Medulla oblongata (tissue), 1 donor: ENCODE measurements at regions not wholly inside any gene's neighbourhood (a gene's known extent, or its start where the extent isn't known, plus 50 kb on each side); places are given as distances from the start of the nearest gene placed in this dataset.

Source experiments
- DNase-seq: peaks from one replicate; pipeline ENCODE4 v3.0.0-alpha.2; 2015; ENCODE audit errors: extremely low spot score

DNA sequence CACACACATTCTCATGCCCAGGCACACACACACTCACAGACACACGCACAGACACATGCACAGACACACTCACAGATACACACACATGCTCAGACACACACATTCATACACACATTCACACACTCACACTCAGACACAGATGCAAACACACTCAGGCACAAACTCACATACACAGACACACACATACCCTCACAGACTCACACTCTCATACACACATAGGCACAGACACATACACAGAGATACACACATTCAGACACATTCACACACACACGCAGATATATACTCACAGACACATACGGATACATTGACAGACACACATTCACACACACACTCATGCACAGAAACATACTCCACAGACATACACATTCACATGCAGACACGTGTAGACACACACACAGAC is 89.6 kb downstream of the RBFOX3 start:
- DNase-seq, result no peak

DNA sequence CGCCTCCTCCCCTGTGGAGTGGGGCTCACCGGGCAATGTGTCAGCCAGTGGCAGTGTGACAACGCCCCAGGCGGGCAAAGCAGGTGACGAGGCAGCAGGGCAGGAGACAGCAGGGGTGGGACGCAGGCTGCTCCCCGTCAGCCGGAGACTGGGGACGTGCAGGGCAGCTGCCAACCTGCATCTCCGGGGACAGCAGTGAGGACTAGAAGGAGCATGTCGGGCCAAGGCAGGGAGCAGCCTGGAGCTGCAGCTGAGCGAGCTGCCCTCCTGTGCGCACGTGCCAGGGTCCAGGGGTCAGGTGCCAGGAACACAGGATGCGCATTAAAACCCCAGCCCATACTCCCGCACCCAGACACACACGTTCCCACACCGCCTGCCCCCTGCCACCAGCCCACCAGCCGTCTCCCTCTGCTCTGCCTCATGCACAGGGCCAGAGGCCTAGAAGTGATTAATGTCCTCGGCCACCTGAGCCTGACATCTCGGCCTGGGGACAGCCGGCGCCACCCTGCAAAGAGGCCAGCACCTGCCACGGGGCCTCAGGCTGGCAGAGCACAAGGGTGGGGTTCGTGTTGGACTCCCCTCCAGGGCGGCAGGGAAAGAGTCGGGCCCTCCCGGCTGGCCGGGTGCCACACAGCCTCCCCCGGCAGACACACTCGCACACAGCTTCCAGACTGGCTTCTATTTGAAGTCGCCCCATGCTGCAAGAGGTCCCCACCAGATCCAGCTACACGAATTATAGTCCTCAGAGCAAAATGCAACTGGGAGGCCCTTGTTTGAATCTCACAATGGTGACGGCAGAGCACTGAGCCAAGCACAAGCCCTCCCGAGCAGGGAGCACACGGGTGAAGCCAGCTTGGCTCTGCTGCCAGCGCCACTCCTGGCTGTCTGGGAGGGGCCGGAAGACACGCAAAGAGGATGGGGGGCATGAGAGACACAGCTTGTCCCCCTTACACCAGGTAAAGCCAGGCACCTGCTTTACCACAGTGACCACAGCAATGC is 90.4 kb downstream of the RBFOX3 start:
- DNase-seq, result no peak

DNA sequence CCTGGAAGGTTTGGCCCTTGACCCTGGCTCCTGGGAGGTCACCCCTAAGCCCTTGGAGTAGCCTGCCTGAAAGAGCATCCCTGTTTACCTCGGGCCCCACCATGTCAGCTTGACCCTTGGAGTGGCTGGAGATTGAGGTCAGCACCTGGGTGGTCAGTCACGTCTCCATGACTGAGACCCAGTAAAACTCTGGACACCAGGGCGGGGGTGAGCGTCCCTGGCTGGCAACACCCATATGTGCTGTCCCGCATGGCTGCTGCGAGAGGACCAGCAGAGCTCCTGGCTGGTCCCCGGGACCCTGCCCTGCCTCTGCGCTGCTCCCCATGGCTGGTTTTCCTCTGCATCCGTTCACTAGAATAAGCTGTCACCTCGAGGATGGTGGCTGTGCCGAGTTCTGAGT is 91.2 kb downstream of the RBFOX3 start:
- DNase-seq, result no peak

DNA sequence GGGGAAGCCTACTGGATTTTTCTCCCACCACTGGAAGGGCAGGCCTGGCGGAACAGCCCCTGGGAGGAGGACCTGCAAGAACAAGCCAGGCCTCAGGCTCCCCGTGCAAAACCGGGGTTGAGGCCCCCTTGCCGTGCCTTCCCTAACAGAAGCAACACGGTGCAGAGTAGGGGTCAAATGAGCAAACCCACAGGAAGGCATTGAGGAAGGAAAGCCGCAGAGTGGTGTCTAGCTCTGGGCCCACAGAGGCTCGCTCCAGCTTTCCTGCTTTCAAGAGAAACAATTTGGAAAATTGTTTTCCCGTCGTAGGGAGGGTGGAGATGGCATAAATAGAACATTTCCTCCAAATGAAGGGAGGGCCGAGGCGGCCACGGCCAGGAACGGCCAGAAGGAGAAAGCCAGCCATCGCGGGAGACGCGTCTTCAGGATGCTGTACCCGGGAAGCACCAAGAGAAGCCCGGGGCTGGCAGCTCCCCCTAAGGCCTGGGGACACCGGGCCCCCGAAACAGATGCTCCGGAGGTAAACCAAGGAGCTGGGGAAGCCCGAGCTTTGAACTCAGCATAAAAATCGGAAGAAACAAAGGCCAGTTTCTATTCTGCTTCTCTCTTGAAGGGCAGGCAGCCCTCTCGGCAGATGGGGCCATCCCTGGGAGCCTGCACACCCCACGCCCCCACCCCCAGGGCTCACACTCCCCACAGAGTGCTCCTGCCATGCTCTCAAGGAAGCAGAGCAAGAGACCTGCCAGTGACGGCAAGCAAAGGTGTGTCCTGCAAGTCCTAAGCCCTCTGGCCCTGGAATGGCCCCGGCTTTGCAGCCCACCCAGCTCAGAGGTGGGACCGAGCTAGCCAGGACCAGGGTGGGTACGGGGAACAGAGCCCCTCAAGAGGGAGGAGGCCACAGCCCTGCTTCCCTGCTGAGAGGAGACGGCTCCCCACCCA is 92.0 kb downstream of the RBFOX3 start:
- DNase-seq, result no peak

DNA sequence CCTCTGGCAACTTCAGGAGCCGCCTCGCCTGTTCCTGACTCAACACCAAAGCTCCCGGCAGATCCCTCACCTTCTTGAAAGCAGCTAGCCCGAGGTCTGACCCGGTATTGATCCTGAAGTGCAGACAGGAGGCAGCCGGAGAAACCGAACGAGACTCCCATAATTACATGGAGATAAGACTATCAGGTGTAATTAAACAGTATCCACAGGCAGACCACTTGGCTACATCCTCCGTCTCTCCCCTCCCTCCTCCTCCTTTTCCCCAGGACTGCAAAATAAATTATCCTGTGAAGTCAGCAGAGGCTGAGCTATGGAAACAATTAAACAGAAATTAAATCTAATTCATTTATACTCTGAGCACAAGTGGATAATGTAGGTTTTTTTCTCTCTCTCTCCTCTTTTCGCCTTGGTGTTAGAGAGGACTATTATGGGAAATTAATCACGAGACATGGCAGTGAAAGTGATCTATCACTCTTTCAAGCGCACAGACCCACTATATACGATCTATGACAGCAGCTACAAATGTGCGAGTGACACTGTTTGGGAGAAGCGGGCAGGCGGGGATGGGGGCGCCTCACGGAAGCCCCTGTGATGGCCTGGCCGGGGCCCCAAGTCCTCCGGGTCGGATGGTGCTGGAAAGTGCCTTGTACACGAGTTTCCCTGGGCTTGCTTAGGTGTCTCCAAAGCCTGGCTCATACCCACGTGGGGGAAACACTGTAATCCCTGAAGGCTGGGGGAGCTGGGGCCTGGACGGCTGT is 92.8 kb downstream of the RBFOX3 start:
- DNase-seq, result no peak

DNA sequence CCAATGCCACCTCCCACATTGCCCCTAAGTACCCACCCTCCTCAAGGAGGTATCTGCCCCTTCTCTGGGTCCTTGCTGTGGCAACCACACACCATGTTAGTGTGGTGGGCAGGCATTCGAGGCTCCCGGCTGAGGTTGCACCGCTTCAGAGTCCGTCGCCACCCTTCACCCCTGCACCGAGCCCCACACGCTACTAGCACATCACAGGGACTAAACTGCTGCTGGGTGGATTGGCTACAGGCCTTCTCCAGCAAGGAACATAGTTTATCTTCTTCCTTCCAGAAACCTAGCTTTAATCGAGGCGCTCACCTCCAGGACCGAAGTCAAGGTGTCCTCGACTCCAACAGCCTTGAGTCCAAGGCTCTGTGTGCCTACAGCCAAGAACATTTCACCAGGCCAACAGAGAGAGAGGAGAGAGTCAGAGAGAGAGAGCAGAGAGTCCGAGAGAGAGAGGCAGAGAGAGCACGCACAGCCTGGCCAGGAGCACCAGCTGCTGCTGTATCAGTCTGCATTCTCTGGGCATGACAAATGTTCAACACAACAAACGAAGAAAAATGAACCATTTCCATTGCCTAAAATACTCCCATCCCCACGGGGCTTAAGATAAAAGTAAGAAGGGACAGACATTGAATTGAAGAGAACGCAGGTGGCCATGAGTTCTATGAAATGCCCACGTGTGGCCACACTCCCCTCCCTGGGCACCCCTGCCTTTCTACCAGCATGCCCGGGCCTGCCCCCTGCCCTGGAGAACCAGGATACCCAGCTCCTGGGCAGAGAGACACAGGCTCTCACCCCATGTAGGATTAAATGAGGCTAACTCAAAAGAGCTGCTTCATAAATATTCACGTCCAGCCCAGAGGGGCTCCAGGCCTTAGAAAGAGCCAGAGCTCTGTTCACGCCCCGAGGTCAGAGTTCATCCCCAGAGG is 94.9 kb downstream of the RBFOX3 start:
- DNase-seq, result no peak

DNA sequence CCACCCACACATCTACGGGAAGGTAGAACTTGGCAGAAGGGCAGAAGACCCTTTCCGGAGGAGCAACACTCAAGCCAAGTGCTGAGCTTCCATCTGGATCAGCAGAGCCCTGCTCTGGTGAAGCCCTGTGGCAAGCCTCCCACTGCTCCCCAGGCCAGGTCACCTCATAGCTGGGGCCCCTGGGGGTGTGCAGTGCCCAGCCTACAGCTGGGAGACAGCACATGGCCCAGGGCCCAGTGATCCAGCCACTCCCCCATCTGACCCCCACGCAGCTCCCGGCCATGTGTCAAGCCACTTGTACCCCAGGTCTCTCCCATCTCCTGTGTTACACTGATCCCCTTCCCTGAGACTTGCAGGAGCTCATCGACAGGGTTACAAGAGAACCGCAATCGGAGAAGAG is 95.7 kb downstream of the RBFOX3 start:
- DNase-seq, result no peak

DNA sequence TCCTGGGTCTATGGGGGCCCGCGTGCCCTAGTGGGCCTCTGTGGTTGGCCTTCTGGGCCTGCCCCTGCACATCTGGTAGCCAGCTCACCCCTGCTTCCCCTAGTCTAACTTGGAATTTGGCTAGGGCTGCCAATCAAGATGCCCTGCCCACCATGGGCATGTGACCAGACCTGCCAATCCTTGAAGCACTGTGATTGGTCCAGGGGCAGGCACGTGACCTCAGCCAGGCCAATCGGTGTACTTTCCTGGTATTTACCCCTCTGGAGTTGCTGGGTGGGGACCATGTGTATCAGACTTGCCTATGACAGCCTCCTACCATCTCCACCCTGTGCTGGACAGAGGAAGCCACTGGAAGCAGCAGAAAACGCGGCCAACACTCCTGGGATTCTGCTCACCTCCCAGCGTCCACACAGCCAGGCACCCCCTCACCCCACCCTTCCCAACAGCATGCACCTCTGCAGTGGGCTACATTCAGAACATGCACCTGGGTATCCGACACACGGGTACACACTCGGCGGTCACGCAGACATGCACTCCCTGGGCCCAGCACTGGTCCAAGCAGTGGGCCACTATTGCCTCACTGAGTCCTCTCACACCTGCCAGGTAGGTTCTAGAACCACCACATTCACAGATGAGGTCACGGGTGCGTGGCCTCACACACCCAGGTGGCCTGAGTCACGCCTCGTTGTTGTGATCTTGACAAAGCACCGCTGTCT is 96.9 kb downstream of the RBFOX3 start:
- no peak for DNase-seq

DNA sequence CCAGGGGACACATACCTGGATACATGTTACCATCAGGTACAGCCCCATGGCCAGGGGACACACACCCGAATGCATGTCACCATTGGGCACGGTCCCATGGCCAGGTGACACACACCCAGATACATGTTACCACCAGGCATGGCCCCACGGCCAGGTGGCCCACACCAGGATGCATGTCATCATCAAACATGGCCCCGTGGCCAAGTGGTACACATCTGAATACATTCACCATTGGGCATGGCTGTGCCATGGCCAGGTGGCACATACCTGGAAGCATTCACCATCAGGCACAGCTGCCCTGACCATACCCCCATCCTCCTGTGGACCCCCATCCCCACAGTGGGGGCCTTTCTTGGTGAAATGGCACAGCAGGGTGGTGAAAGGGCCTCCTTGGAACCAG is 97.6 kb downstream of the RBFOX3 start:
- no peak for DNase-seq

DNA sequence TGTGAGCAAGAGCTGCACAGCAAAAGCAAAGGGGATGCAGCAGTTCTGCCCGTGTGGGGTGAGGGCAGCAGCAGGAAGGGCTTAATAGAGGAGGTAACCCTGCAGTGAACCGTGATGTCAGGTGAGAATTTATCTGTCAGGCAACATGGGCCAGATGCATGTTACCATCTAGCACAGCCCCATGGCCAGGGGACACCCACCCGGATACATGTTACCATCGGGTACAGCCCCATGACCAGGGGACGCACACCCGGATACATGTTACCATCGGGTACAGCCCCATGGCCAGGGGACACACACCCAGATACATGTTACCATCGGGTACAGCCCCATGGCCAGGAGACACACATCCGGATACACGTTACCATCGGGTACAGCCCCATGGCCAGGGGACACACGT is 99.4 kb downstream of the RBFOX3 start:
- DNase-seq, result no peak

DNA sequence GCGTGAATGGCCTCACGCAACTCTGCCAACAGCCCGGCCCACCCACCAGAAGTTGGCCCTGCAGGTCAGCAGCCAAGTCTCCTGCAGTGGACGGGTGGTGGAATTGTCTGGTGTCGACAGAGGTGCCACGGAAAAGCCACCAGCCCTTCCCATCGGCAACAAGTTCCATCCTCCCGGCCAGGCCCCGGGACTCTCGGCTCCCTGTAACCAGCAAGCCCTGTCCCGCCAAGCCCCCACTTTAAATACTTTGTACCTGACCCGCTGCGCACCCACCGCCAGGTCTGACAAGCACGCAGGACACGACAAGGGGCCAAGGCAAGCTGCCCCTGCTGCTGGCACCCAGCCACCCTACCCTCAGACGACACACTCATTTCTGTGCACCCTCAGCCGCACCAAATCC is 100.8 kb downstream of the RBFOX3 start:
- DNase-seq, result no peak

DNA sequence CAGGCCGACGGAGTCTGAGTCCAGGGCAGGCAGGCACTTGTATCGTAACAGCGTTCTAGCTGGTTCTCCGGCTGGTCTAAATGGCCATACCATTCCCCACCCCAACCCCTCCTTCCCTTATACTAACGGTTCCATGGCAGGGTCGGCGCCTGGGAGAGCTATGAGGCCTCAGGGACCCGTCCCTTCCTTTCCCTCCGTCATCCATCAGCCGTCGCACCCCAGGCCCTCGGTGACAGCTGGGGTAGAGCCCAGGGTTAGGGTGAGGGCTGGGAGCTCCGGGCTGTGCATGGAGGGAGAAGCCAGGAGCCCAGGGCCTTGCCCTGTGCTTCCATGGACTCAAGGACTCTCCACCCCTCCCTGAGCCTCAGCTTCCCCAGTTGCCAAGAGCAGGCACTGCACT is 101.4 kb downstream of the RBFOX3 start:
- no peak for DNase-seq

DNA sequence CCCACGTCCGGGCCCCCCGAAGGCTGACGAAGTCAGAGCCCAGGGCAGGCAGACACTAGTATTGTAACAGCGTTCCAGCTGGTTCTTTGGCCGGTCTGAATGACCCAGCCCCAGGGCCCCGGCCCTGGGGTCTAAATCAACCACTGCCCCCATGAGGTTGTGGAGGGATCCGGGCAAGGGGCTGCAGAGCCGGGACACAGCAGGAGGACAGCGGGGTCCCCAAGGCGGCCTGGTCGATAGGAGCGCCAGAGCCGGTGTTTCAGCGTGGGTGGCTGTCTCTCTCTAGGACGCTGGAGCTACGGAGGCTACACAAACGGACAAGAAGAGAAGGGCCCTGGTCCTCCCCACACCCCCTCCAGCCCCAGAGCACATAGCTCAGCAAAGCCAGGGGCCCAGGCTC is 101.8 kb downstream of the RBFOX3 start:
- DNase-seq, result no peak

DNA sequence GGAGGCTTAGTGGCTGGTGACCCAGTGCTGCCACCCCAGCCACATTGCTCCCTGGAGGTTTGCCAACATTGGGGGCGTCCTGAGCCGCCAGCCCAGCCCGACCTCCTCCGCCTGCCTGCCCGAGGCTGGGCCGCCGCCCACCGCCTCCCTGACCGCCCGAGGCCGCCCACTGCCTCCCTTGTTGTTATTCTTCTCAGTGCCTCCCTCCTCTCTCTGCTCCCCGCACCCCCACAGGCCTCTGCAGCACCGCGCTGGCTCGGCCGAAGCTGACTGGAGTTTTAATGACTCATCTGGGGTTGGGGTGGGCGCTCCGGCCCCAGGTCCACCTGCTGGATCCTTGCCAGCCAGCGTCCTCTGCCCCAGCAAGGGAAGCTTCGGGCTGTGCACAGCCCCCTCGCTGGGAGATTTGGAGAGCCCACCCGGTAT is 102.5 kb downstream of the RBFOX3 start:
- no peak for DNase-seq

DNA sequence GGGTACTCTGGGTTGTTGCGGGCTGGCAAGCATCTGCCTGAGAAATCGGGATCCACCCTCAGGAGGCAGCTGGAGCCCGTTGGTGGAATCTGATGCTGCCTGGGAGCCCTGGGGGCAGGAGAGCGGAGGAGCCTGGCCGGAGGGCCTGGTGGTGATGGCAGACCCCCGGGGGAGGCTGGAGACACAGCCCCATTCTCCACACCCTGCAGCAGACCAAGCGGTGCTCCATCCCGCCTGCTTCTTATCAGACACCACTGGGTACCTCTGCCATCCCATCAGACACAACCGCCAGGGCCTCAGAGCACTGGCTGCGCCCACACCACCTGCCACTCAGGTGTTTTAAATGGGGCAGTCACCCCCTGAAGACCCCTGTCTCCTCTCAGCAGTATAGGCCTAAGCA is 103.9 kb downstream of the RBFOX3 start:
- DNase-seq, result no peak

DNA sequence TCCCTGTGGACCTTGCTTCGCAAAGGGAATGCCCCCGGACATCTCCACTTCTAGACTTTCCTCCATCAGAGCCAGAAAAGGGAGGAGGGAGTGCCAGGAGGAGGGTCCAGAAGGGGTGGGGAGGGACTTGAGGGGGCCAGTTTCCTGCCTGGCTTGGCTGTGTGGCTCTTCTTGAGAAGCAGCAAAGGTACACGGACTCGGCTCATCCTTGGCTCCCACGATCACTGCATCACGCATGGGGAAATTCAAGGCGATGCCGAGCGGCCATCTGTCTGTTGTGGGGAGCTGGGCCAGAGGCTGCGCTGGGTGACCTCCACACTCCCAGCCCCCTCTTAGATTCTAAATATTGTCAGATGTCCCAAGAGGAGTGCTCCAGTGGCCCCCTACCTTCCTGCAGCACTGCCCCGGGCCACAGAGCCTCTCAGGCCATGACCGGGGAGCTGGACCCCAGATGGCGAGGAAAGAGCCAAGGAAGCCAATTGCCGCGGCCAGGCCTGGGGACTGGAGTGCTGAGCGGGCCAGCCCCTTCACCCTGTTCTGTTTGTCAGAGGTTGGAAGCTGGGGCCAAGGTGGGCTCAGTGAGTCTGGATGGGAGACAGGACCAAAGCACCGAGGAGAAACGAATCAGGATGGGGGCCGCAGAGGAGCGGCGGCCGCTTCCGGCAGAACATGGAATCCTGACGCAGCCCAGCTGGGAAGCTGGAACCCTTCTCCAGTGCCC is 104.5 kb downstream of the RBFOX3 start:
- no peak for DNase-seq

DNA sequence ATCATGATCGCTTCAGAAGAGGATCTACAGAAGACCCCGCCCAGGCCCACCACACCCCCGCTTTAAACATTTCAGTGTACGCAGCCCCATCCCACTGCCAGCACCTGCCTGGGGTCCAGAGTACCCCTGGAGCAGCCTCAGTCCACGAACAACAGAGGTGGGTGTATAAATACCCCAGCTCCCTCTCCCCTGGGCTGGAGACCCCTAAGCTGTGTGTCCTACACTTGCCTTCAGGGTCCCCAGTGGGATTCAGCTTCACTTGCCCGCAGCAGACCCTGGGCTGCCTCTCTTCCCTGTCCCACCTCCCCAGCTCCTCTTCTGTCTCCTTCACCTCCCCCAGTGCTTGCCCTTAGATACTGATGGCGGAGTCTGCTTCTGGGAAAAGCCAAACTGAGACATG is 105.7 kb downstream of the RBFOX3 start:
- DNase-seq, result no peak

DNA sequence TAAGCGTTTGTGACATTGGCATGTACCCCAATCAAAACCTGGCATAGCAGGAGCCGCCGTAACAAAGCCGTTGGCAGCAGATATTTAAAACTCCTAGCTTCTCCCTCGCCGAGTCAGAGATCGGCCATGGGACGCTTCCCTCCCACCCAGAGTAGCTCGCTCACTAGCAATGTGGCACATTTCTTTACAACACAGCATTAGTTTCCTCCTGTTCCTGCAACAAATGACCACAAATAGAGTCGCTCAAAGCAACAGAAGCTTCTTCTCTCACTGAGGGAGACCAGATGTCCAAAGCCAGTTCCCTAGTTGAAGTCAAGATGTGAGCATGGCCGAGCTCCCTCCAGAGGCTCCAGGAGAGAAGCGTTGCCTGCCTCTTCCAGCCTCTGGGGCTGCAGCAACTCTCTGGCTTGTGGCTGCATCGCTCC is 106.7 kb downstream of the RBFOX3 start:
- no peak for DNase-seq

DNA sequence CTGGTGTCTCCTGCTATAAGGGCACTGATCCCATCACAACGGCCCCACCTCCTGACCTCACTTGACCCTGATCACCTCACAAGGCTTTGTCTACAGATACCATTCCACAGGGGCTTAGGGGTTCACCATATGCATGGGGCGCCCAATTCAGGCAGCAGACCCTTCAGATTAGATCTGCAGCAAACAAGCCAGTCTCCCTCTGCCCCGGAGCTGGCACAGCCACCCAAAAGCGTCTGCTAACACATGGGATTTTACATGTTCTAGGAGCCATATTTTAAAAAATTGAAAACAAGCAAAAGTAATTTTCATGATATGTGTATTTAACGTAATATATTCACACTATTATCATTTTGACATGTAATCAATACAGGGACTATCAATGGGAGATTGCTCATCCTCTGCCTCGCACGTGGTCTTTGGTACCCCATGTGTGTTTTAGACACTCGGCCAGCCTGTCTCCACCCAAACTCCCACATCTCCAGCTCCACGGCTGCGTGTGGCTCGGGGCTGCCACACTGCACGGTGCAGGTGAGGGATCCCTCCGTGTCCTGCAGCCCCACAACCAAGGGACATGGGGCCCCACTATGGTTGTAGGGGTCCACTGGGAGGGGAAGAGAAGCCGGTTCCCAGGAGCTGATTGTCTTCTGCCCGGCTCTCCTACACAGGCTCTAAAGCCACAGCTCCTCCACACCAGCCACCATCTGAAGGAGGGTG is 107.6 kb downstream of the RBFOX3 start:
- DNase-seq, result no peak
